A673 (cell line): ENCODE measurements at regions not wholly inside any gene's neighbourhood (a gene's known extent, or its start where the extent isn't known, plus 50 kb on each side); places are given as distances from the start of the nearest gene placed in this dataset.

ENCODE experiments used
- BruUV-seq: library from RNA; stranded (reverse); fragments of 400-500 nt; replicated peaks from 2 replicates; lab custom pipeline; 2021; lab: Mats Ljungman, UMichigan
- CTCF ChIA-PET: fragments of 300-600 bp; sonication (Branson Sonifier 250); formaldehyde crosslinking; loops from one replicate; lab custom pipeline; 2022; ENCODE audit warnings: antibody characterized with exemption; lab: Charles Lee
- POLR2A ChIA-PET: fragments of 300-600 bp; sonication (Branson Sonifier 250); formaldehyde crosslinking; loops from one replicate; lab custom pipeline; 2022; ENCODE audit warnings: antibody characterized with exemption; ENCODE audit not compliant: low non-redundant PET; lab: Charles Lee
- DNase-seq: peaks from one replicate; pipeline ENCODE4 v3.0.0-alpha.2; 2015; ENCODE audit warnings: low spot score
- H3K27ac ChIP-seq: fragments of 200-600 bp; sonication (generic); 2 replicates; pipeline ENCODE4 v1.5.1; 2016; ENCODE audit warnings: mixed run types, low read depth, mild to moderate bottlenecking, mixed read lengths, antibody characterized with exemption, low read length; ENCODE audit not compliant: poor library complexity, severe bottlenecking
- H3K27me3 ChIP-seq: fragments of 200-600 bp; sonication (generic); replicated peaks from 2 replicates; pipeline ENCODE4 v1.6.1; 2017; ENCODE audit warnings: mixed run types, low read depth, mild to moderate bottlenecking, mixed read lengths, antibody characterized with exemption, low read length; ENCODE audit not compliant: insufficient read depth, poor library complexity
- H3K36me3 ChIP-seq: fragments of 200-600 bp; sonication (generic); 2 replicates; pipeline ENCODE4 v1.6.1; 2016; ENCODE audit warnings: mixed run types, mild to moderate bottlenecking, mixed read lengths, antibody characterized with exemption, low read length; ENCODE audit not compliant: insufficient read depth, poor library complexity, severe bottlenecking
- H3K4me1 ChIP-seq: fragments of 200-600 bp; sonication (generic); 2 replicates; pipeline ENCODE4 v1.6.1; 2017; ENCODE audit warnings: mixed run types, mild to moderate bottlenecking, mixed read lengths, antibody characterized with exemption, low read length; ENCODE audit not compliant: insufficient read depth, poor library complexity, severe bottlenecking
- H3K4me3 ChIP-seq: fragments of 200-600 bp; sonication (generic); 2 replicates; pipeline ENCODE4 v1.5.1; 2016; ENCODE audit warnings: low read depth, mixed run types, mild to moderate bottlenecking, mixed read lengths, low read length; ENCODE audit not compliant: poor library complexity, severe bottlenecking
- H3K9me3 ChIP-seq: fragments of 200-600 bp; sonication (generic); 2 replicates; pipeline ENCODE4 v1.6.1; 2016; ENCODE audit warnings: mixed run types, low read depth, mild to moderate bottlenecking, mixed read lengths, antibody characterized with exemption, low read length; ENCODE audit not compliant: poor library complexity, severe bottlenecking
- CTCF ChIP-seq: fragments of 300-800, 200-600 bp; sonication (generic); conservative IDR thresholded peaks from 2 replicates; pipeline ENCODE4 v1.5.1; 2017; ENCODE audit warnings: low read depth, mild to moderate bottlenecking, antibody characterized with exemption, low read length, moderate library complexity, mixed read lengths
- EZH2 ChIP-seq: fragments of 200-600 bp; sonication (generic); IDR thresholded peaks from 2 replicates; pipeline ENCODE4 v1.6.1; 2017; ENCODE audit warnings: borderline replicate concordance, low read depth, mild to moderate bottlenecking, mixed read lengths, antibody characterized with exemption, low read length; ENCODE audit not compliant: poor library complexity, severe bottlenecking
- intact Hi-C: fragments of 100-400 bp; cut with micrococcal nuclease; formaldehyde crosslinking; loops from one replicate; pipeline ENCODE4 v1.10.0; 2022; ENCODE audit not compliant: unreplicated experiment

DNA sequence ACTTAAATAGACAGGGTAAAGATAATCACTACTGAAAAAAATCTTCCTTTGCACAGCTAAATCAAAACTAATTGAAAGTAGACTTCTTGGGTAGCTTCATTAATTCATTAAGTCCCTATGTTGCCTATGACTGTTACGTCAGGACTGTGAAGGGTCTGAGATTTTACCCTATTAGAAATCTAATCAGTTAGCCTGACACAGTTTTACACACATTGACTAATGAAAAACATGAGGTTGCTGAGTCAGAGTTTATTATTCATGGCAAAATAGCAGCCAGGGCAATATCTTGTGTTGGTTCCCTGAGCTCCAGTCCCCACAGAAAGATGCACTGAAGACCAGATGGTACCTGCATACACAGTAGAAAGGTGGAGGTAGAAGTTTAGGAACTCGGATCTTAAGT lies 262.5 kb upstream of the ZP4 start:
- TF ChIP-seq CTCF (no peak), EZH2 (no peak)

DNA sequence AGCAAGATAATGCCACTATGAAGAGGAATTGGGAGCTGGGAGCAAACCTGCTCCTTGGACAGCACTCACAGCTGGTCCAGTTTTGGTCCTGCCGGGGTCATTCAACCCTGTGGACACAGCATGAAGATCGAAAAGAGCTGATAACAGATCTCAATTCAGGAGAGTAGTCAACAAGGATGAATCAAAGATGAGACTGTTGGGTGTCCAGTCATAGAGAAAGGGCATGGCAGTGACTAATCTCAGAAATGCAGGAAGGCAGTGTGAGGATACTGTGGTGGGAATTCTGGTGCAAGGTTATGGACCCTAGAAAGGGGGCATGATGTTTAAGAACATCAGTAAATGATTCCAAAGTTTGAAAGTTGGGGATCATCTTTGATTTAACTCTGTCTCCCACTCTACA lies 261.4 kb upstream of the ZP4 start:
- CTCF ChIA-PET, result no interaction called here

More for the DNA sequence above, 262.5 kb upstream of the ZP4 start:
- Histone ChIP-seq H3K4me3 (no peak overlapping the region), H3K9me3 (no peaks in the 10 kb centered on the region), H3K27me3 (no peaks in the 10 kb centered on the region), H3K4me1 (no peaks in the 10 kb centered on the region), H3K27ac (no peak overlapping the region), H3K36me3 (no peaks in the 10 kb centered on the region)
- DNase-seq, result no peak
- ChIA-PET POLR2A (no interaction called here), CTCF (no interaction called here)
- BruUV-seq, result no TSS peak
- intact Hi-C loops, result no loop called here

DNA sequence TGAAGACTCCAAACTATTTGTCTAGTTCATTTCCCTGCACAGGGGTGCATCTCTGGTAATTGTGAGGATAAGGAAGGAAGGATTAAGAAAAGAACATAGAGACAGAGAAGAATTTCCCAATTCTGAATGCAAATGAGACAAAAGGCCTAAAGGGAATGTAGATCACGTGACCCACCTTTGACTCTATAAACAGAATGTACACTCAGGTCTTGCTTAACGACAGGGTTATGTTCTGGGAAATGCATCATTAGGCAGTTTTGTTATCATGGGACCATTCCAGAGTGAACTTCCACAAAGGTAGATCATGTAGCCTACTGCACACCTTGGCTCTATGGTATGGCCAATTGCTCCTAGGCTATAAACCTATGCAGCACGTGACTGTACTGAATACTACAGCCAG lies 252.3 kb upstream of the ZP4 start:
- intact Hi-C loops, result no loop called here
- Histone ChIP-seq H3K27me3 (no peaks in the 10 kb centered on the region), H3K4me1 (no peaks in the 10 kb centered on the region), H3K4me3 (no peak overlapping the region), H3K27ac (no peak overlapping the region), H3K36me3 (no peaks in the 10 kb centered on the region), H3K9me3 (no peaks in the 10 kb centered on the region)
- ChIA-PET CTCF (no interaction called here), POLR2A (no interaction called here)
- TF ChIP-seq CTCF, result no peak
- no peak for TF ChIP-seq EZH2
- BruUV-seq, result no TSS peak
- DNase-seq, result no peak

More for the DNA sequence above, 261.4 kb upstream of the ZP4 start:
- no peaks in the 10 kb centered on the region for H3K4me1 ChIP-seq
- H3K27me3 ChIP-seq, result no peaks in the 10 kb centered on the region
- no peak for DNase-seq
- TF ChIP-seq CTCF (no peak), EZH2 (no peak)
- H3K9me3 ChIP-seq, result no peaks in the 10 kb centered on the region
- no peak overlapping the region for H3K4me3 ChIP-seq
- no TSS peak for BruUV-seq
- POLR2A ChIA-PET, result no interaction called here
- H3K36me3 ChIP-seq, result no peaks in the 10 kb centered on the region
- intact Hi-C loops, result no loop called here
- H3K27ac ChIP-seq, result no peak overlapping the region
